IPS-18c (cell line): ENCODE measurements at regions not wholly inside any gene's neighbourhood (a gene's known extent, or its start where the extent isn't known, plus 50 kb on each side); places are given as distances from the start of the nearest gene placed in this dataset.

Experiments used
- H3K4me3 ChIP-seq: 2 replicates; pipeline ENCODE4 v1.7.0; 2013; ENCODE audit warnings: low read depth, mild to moderate bottlenecking, low read length, moderate library complexity; ENCODE audit not compliant: insufficient read depth
- H3K9me3 ChIP-seq: one replicate; pipeline ENCODE4 v1.6.1; 2013; ENCODE audit warnings: mild to moderate bottlenecking, low read length, moderate library complexity; ENCODE audit not compliant: control insufficient read depth, insufficient read depth

DNA sequence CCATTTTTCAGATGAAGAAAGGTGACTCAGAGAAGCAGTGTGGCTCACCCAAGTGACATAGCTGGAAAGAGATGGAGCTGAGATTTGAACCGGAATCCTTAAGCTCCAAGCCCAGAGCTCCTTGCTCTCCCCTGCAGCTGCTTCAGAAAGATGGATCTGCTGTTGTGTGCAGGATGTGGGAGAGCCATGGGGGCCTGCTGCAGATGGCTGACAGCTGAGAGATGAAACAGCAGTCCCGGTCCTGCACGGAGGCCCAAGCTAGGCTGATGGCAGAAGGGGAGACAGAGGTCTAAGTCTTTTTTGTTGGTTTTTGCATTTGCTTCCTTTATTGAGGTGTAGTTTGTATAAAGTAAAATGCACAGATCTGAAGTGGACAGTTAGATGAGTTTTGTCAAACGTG lies 69.8 kb upstream of the FOXP4 start:
- no peak overlapping the region for H3K4me3 ChIP-seq
- peaks cover 4% of the 10 kb centered on the region for H3K9me3 ChIP-seq

DNA sequence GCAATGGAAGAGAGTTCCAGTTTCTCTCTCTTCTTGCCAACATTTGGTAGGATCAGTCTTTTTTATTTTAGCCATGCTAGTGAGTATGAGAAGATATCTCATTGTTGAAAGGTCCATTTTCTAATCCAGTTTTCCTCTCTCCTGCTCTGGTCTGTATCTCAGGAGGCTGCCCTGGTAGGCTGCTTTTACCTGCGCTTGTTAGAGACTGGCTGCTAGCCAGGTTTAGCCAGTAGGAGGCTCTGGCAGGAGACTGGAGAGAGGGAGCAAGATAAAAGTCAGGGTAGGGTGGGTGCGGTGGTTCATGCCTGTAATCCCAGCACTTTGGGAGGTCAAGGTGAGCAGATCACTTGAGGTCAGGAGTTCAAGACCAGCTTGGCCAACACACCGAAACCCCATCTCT lies 68.6 kb upstream of the FOXP4 start:
- Histone ChIP-seq H3K4me3 (no peak overlapping the region), H3K9me3 (peaks cover 2% of the 10 kb centered on the region)

GRCh38 chr6:41483943-41484342 lies 62.2 kb upstream of the FOXP4 start:
- Histone ChIP-seq H3K9me3 (peaks cover 2% of the 10 kb centered on the region), H3K4me3 (no peak overlapping the region)

DNA sequence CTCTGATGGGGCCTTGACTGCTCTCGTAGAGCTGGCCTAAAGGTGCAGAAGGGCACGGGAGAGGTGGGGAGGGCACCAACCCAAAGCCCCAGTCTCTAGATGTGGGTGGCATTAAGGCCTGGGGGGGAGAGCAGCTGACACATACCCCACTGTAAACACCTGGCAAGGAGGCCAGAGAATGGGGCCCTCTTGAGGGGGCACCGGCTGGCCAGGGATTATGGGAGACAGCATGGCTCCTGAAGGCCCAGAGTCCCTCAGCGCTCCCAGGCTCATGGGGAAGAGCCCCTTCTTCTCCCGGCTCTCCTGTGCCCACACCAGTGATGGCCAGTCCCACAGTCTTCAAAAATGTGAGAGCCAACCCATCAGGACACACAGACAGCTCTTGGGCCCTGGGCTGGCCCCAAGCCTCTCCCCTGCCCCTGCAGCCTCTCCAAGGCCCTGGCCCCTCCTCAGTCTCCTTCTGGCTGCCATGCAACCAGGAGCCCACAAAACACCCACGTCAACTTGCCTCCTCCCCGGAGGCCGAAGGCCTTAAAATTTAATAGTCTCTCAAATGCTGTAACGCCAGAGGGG lies 58.2 kb upstream of the FOXP4 start:
- H3K9me3 ChIP-seq: no peaks in the 10 kb centered on the region
- H3K4me3 ChIP-seq: no peak overlapping the region

DNA sequence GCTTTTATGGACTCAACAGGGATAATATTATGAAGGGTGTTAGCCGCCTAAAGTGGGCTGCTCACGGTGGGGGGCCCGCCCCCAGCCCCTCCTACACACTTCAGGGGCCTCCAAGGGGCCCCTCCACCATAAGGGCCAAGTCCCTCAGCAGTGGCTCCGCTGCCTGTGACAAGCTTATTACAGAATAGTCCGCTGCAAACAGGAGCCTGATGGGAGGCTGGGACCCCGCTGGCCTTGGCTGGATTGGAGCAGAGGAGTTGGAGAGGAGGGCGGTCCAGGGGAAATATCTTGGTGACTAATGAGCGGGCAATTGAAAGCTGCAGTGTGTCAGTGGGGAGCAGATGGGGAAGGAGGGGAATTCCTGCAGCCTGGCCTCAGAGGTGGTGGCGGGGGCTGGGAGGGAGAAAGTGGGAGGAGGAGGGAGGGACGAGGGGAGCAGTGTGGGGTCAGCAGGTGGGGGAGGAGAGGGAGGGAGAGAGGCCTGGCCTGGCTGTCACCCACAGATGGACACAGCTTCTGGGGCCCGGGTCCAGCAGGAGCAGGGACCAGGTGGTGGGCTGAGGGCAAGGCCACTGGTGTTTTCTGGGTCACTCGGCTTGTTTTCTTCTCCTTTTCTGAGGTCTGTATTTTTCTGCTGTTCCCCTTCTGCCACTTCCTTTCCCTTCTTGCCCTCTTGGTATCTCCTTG lies 57.6 kb upstream of the FOXP4 start:
- no peak overlapping the region; the same call in 1 of the 2 replicates for H3K4me3 ChIP-seq
- no peaks in the 10 kb centered on the region for H3K9me3 ChIP-seq

GRCh38 chr6:41489120-41489851 lies 56.9 kb upstream of the FOXP4 start:
- Histone ChIP-seq H3K4me3 (no peak overlapping the region; the same call in 1 of the 2 replicates), H3K9me3 (no peaks in the 10 kb centered on the region)

GRCh38 chr6:41492261-41492891 lies 53.8 kb upstream of the FOXP4 start:
- Histone ChIP-seq H3K9me3 (no peaks in the 10 kb centered on the region), H3K4me3 (peak overlapping the region; percentile 15; the same call in 1 of the 2 replicates)

DNA sequence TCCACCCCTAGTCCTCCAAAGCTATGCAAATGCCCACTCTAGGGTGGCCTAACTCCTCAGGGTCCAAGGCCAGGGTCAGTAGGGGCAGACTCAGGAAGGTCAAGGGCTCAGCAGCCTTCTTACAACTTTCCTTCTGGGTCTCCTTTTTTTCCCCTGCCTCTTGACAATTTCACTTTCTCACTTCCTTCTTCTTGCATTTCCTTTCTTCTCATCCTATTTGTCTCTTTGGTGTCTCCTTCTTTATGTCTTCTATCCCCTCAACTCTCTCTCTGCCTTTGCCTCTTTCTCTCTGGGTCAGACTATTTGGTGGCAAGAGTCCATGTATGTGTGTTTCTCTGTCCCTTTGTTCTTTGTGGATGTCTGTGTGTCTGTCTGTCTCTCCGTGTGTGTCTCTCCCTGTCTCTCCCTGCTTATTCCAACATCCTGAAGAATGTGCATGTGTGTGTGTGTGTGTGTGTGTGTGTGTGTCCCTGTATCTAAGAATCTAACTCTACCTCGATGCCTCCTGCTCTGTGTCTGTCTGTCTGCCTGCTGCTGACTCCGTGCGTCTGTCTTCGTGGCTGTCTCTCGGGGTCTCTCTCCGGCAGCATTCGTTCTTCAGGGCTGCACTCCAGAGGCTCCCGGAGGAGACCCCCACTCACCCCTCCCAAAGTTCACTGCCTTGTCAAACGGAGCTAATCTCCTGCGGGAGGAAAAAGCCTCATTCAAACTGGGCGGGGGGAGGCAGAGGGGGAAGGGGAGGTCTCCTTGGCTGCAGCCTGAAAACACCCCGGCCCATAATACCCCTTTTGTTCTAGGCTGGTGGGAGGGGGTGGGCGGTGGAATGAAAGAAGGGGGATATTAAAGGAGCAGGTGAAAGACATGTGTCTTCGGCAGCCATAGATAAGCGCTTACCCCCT lies 51.7 kb upstream of the FOXP4 start:
- Histone ChIP-seq H3K4me3 (no peak overlapping the region), H3K9me3 (no peaks in the 10 kb centered on the region)
